ENCODE measurements at regions not wholly inside any gene's neighbourhood (a gene's known extent, or its start where the extent isn't known, plus 50 kb on each side); places are given as distances from the start of the nearest gene placed in this dataset.
"Not testable (repeated sequence)": the region's sequence is repeated elsewhere in the genome, so short reads cannot be mapped to it uniquely, and the experiment has no call there.

- TF ChIP-seq CTCF (IDR thresholded peaks at IDR 0.05; ENCODE audit: control extremely low read depth in 1 of 3, insufficient read depth in 1 of 3, low read depth in 1 of 3, low read length in 3 of 3); RAD21 (IDR thresholded peaks at IDR 0.05 in 1 of 2, conservative IDR thresholded peaks at IDR 0.05 in 1 of 2; ENCODE audit: low read depth in 2 of 2, low read length in 2 of 2); TAF1 (IDR thresholded peaks at IDR 0.05; ENCODE audit: low read depth, low read length); USF2 (IDR thresholded peaks at IDR 0.05; ENCODE audit: low read length); SRF (IDR thresholded peaks at IDR 0.05; ENCODE audit: low read depth, low read length); POLR2A (IDR thresholded peaks at IDR 0.05; ENCODE audit: control extremely low read depth in 1 of 2, low read depth in 2 of 2, low read length in 2 of 2): not testable (repeated sequence)
Observed at GRCh38 chr18:67126751-67127150, 389.8 kb downstream of the DSEL start.

All from H1 (cell line).